ENCODE measurements at regions not wholly inside any gene's neighbourhood (a gene's known extent, or its start where the extent isn't known, plus 50 kb on each side); places are given as distances from the start of the nearest gene placed in this dataset.

- TF ChIP-seq NFE2L1 (tag; IDR thresholded peaks at IDR 0.05; ENCODE audit: borderline replicate concordance, low read depth) (no peak), WHSC1 (IDR thresholded peaks at IDR 0.05; ENCODE audit: low read length) (no peak), CHCHD3 (CRISPR knock-in tag; IDR thresholded peaks at IDR 0.05) (no peak), CHD1 (IDR thresholded peaks at IDR 0.05; ENCODE audit: low read length) (no peak), SMAD2 (IDR thresholded peaks at IDR 0.05; ENCODE audit: low read depth, low read length) (no peak), CBX8 (IDR thresholded peaks at IDR 0.05; ENCODE audit: borderline replicate concordance, extremely low read depth, low read depth, low read length, poor library complexity, severe bottlenecking) (no peak)
- TF ChIP-seq, protein P1, sequence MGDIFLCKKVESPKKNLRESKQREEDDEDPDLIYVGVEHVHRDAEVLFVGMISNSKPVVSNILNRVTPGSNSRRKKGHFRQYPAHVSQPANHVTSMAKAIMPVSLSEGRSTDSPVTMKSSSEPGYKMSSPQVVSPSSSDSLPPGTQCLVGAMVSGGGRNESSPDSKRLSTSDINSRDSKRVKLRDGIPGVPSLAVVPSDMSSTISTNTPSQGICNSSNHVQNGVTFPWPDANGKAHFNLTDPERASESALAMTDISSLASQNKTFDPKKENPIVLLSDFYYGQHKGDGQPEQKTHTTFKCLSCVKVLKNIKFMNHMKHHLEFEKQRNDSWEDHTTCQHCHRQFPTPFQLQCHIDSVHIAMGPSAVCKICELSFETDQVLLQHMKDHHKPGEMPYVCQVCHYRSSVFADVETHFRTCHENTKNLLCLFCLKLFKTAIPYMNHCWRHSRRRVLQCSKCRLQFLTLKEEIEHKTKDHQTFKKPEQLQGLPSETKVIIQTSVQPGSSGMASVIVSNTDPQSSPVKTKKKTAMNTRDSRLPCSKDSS (IDR thresholded peaks at IDR 0.05; ENCODE audit: low read depth, partially characterized antibody): no peak
- TF ChIP-seq, protein P2, sequence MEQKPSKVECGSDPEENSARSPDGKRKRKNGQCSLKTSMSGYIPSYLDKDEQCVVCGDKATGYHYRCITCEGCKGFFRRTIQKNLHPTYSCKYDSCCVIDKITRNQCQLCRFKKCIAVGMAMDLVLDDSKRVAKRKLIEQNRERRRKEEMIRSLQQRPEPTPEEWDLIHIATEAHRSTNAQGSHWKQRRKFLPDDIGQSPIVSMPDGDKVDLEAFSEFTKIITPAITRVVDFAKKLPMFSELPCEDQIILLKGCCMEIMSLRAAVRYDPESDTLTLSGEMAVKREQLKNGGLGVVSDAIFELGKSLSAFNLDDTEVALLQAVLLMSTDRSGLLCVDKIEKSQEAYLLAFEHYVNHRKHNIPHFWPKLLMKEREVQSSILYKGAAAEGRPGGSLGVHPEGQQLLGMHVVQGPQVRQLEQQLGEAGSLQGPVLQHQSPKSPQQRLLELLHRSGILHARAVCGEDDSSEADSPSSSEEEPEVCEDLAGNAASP (IDR thresholded peaks at IDR 0.05): no peak
These were observed 95.8 kb upstream of the CACNA2D3 start (continued) for GRCh38 chr3:54026543-54026942.

- WGBS (ENCODE audit: insufficient coverage, low coverage, missing lambda C conversion rate): 0% methylated on average over 3 of the region's 3 CpGs
- ChIA-PET POLR2A (no interaction called here), CTCF (ENCODE audit: low intra/inter-chr PET ratio) (no interaction called here)
- Histone ChIP-seq H3K9me1 (ENCODE audit: control insufficient read depth, insufficient read depth, low read length) (no peaks in the 10 kb centered on the region), H3K4me1 (replicated peaks in 1 of 2; ENCODE audit: control insufficient read depth in 2 of 2, insufficient read depth in 2 of 2, low read length in 2 of 2) (no peaks in the 10 kb centered on the region), H3K27ac (ENCODE audit: extremely low read depth, low read depth, low read length) (no peak overlapping the region), H3K4me2 (ENCODE audit: insufficient read depth, low read length) (no peak overlapping the region), H2AFZ (ENCODE audit: low read depth, low read length) (no peak overlapping the region), H4K20me1 (replicated peaks; ENCODE audit: control insufficient read depth, insufficient read depth, low read length) (no peaks in the 10 kb centered on the region), H3K27me3 (ENCODE audit: control insufficient read depth in 2 of 2, insufficient read depth in 2 of 2, low read length in 2 of 2) (no peaks in the 10 kb centered on the region), H3K9me3 (replicated peaks; ENCODE audit: control insufficient read depth, insufficient read depth, low read depth, low read length) (no peaks in the 10 kb centered on the region), H3K36me3 (ENCODE audit: control insufficient read depth, insufficient read depth, low read length) (no peaks in the 10 kb centered on the region), H3K4me3 (no peak overlapping the region), H3K79me2 (ENCODE audit: control insufficient read depth, insufficient read depth, low read length) (no peaks in the 10 kb centered on the region), H3K9ac (ENCODE audit: insufficient read depth in 1 of 2, low read depth in 2 of 2, low read length in 2 of 2) (no peak overlapping the region)
- in situ Hi-C loops (cut with MboI): no loop called here
- no TSS peak for BruUV-seq (replicated peaks)
- intact Hi-C loops (cut with micrococcal nuclease): no loop called here
- no peak for ATAC-seq
- TF ChIP-seq UBTF (IDR thresholded peaks at IDR 0.05; ENCODE audit: borderline replicate concordance in 1 of 2, low read depth in 2 of 2, low read length in 2 of 2) (no peak), NBN (IDR thresholded peaks at IDR 0.05; ENCODE audit: low read depth) (no peak), ZNF24 (IDR thresholded peaks at IDR 0.05) (no peak), ZNF77 (CRISPR knock-in tag; IDR thresholded peaks at IDR 0.05) (no peak), ZNF780A (CRISPR knock-in tag; IDR thresholded peaks at IDR 0.05) (no peak), EHMT2 (IDR thresholded peaks at IDR 0.05) (no peak), HDGF (IDR thresholded peaks at IDR 0.05) (no peak), SREBF1 (IDR thresholded peaks at IDR 0.05; ENCODE audit: borderline replicate concordance, low read depth, low read length) (no peak)
- no peak for FAIRE-seq
- DNase-seq (ENCODE audit: extremely low read depth in 1 of 4, low spot score in 3 of 4): no peak
These were observed 101.3 kb upstream of the CACNA2D3 start for GRCh38 chr3:54021071-54021470.

Measured in K562 (cell line).